ENCODE measurements at regions not wholly inside any gene's neighbourhood (a gene's known extent, or its start where the extent isn't known, plus 50 kb on each side); places are given as distances from the start of the nearest gene placed in this dataset.

GRCh38 chr9:1415146-1415545 lies 365.0 kb downstream of the DMRT2 start:
- RAD21 ChIA-PET (ENCODE audit: low non-redundant PET in 1 of 2, low total read pairs in 2 of 2, uncharacterized antibody in 2 of 2, unreplicated experiment in 2 of 2), result no interaction called here
- H3K4me3 ChIP-seq (replicated peaks in 1 of 2; ENCODE audit: low read depth in 1 of 2, low read length in 2 of 2), result no peak overlapping the region
- H3K9me3 ChIP-seq (ENCODE audit: control insufficient read depth in 1 of 2, insufficient read depth in 1 of 2, low read depth in 1 of 2, low read length in 2 of 2), result peaks cover 0 to 38% of the 10 kb centered on the region in 2 experiments; a peak in 2 of 4 replicates
- ATAC-seq, result no peak
- no peak overlapping the region for H3K4me2 ChIP-seq (ENCODE audit: low read length)
- H3K9me2 ChIP-seq (ENCODE audit: insufficient read depth), result no peaks in the 10 kb centered on the region
- POLR2A ChIA-PET, result no interaction called here
- DNase-seq (ENCODE audit: low read depth, low spot score), result no peak
- H3K79me2 ChIP-seq (ENCODE audit: insufficient read depth, low read length), result no peaks in the 10 kb centered on the region
- CTCF ChIA-PET, result no interaction called here
- no peaks in the 10 kb centered on the region for H3K27me3 ChIP-seq (ENCODE audit: insufficient read depth, low read length)
- no peaks in the 10 kb centered on the region for H4K20me1 ChIP-seq (ENCODE audit: insufficient read depth)
- no TSS peak for BruUV-seq (replicated peaks)
- TF ChIP-seq POLR2AphosphoS5 (IDR thresholded peaks at IDR 0.05; ENCODE audit: low read depth, low read length), result no peak
- no peak for TF ChIP-seq ZFX (IDR thresholded peaks at IDR 0.05)
- TF ChIP-seq RAD21 (IDR thresholded peaks at IDR 0.05; ENCODE audit: low read depth), result no peak
- TF ChIP-seq SP1 (IDR thresholded peaks at IDR 0.05; ENCODE audit: low read depth), result no peak
- TF ChIP-seq MAX (IDR thresholded peaks at IDR 0.05), result no peak
- no peak for TF ChIP-seq POLR2A (IDR thresholded peaks at IDR 0.05; ENCODE audit: borderline replicate concordance, extremely low read depth, insufficient read depth, insufficient read length)
- TF ChIP-seq SIN3A (IDR thresholded peaks at IDR 0.05; ENCODE audit: low read depth), result no peak
- TF ChIP-seq REST (IDR thresholded peaks at IDR 0.05; ENCODE audit: low read depth), result no peak
- TF ChIP-seq ELF1 (IDR thresholded peaks at IDR 0.05; ENCODE audit: borderline replicate concordance, low read depth), result no peak
- TF ChIP-seq JUND (IDR thresholded peaks at IDR 0.05), result no peak
- TF ChIP-seq ZBTB33 (IDR thresholded peaks at IDR 0.05; ENCODE audit: extremely low read depth, insufficient replicate concordance, low read length), result no peak
- no peak for TF ChIP-seq CBX3 (IDR thresholded peaks at IDR 0.05; ENCODE audit: low read depth)
- no peak for TF ChIP-seq FOSL1 (IDR thresholded peaks at IDR 0.05; ENCODE audit: low read depth)
- TF ChIP-seq TCF7L2 (IDR thresholded peaks at IDR 0.05; ENCODE audit: borderline replicate concordance, extremely low read depth, insufficient read depth, insufficient read length), result no peak
- no peak for TF ChIP-seq SRF (IDR thresholded peaks at IDR 0.05; ENCODE audit: low read depth)
- TF ChIP-seq EZH2phosphoT487 (IDR thresholded peaks at IDR 0.05; ENCODE audit: borderline replicate concordance), result no peak
- TF ChIP-seq YY1 (IDR thresholded peaks at IDR 0.05; ENCODE audit: extremely low read depth, insufficient replicate concordance, low read depth, low read length), result no peak
- no peaks in the 10 kb centered on the region for H3K4me1 ChIP-seq (ENCODE audit: control insufficient read depth in 1 of 2, insufficient read depth in 2 of 2, low read length in 2 of 2)
- no peak overlapping the region for H2AFZ ChIP-seq (ENCODE audit: low read depth, low read length, poor library complexity, severe bottlenecking)
- H3K36me3 ChIP-seq (ENCODE audit: control insufficient read depth in 1 of 2, insufficient read depth in 2 of 2, low read length in 2 of 2), result no peaks in the 10 kb centered on the region
- no peak overlapping the region for H3K27ac ChIP-seq (ENCODE audit: low read depth, low read length)
- H3K9ac ChIP-seq (ENCODE audit: low read length), result no peak overlapping the region
- intact Hi-C loops (cut with micrococcal nuclease), result no loop called here

All from HCT116 (cell line).